K562 (cell line): ENCODE measurements at regions not wholly inside any gene's neighbourhood (a gene's known extent, or its start where the extent isn't known, plus 50 kb on each side); places are given as distances from the start of the nearest gene placed in this dataset.

Experiments used
- ATAC-seq: fragments of 200-7000 bp; cut with Tn5 transposase; 3 replicates; pipeline ENCODE4 v1.9.1; 2020; ENCODE audit warnings: moderate library complexity
- BruUV-seq: library from RNA; stranded (reverse); fragments of 400-500 nt; replicated peaks from 2 replicates; lab custom pipeline; 2021; lab: Mats Ljungman, UMichigan
- CTCF ChIA-PET: fragments of 300-600 bp; formaldehyde crosslinking; extraction: SDS; loops from one replicate; lab custom pipeline; 2021; ENCODE audit warnings: low intra/inter-chr PET ratio; lab: Yijun Ruan, JAX
- POLR2A ChIA-PET: fragments of 300-600, 350-650 bp; sonication (Branson Sonifier 250); formaldehyde crosslinking; extraction: SDS; loops from one replicate; lab custom pipeline; 2021; ENCODE audit warnings: antibody characterized with exemption, inconsistent platforms; lab: Yijun Ruan, JAX
- DNase-seq, 4 experiments: peaks; one replicate each; pipeline versions ENCODE4 v3.0.0 to v3.0.0-alpha.2; 2011 to 2018; ENCODE audit warnings: low spot score in 3 of 4, mixed read lengths in 3 of 4; ENCODE audit errors: extremely low read depth in 1 of 4
- FAIRE-seq: peaks from 2 replicates; lab custom pipeline; 2011; peaks lifted over from hg19 to GRCh38; lab: Jason Lieb, UNC
- H2AFZ ChIP-seq: 2 replicates; pipeline ENCODE4 v1.6.0; 2011; ENCODE audit warnings: low read depth, low read length, control low read depth, inconsistent platforms
- H3K27ac ChIP-seq: fragments of 200-600 bp; 3 replicates; pipeline ENCODE4 v1.8.0; 2011; ENCODE audit warnings: low read depth, mild to moderate bottlenecking, control low read depth, inconsistent platforms, low read length, moderate library complexity, mixed read lengths; ENCODE audit errors: extremely low read depth
- H3K27me3 ChIP-seq, 2 experiments: fragments of 300-600 bp in 1 of 2; 2 replicates in 1 of 2; 3 replicates in 1 of 2; pipeline versions ENCODE4 v1.6.0 to v1.8.0; 2011; ENCODE audit warnings: inconsistent platforms in 2 of 2, low read length in 2 of 2, mild to moderate bottlenecking in 1 of 2, mixed read lengths in 1 of 2, moderate library complexity in 1 of 2; ENCODE audit not compliant: control insufficient read depth in 2 of 2, insufficient read depth in 2 of 2
- H3K36me3 ChIP-seq: fragments of 300-600 bp; 3 replicates; pipeline ENCODE4 v1.8.0; 2011; ENCODE audit warnings: mild to moderate bottlenecking, low read length, inconsistent platforms; ENCODE audit not compliant: control insufficient read depth, insufficient read depth
- H3K4me1 ChIP-seq, 2 experiments: fragments of 200-600 bp in 1 of 2; replicated peaks in 1 of 2; 2 replicates in 1 of 2; 3 replicates in 1 of 2; pipeline versions ENCODE4 v1.5.1 to v1.8.0; 2011; ENCODE audit warnings: inconsistent platforms in 2 of 2, low read length in 2 of 2, mild to moderate bottlenecking in 1 of 2, mixed read lengths in 1 of 2, moderate library complexity in 1 of 2; ENCODE audit not compliant: control insufficient read depth in 2 of 2, insufficient read depth in 2 of 2
- H3K4me2 ChIP-seq: 2 replicates; pipeline ENCODE4 v1.6.1; 2011; ENCODE audit warnings: low read length, control low read depth, inconsistent platforms, mixed read lengths; ENCODE audit not compliant: insufficient read depth
- H3K4me3 ChIP-seq: fragments of 200-600 bp; sonication (generic), shearing (Covaris generic); 2 replicates; pipeline ENCODE4 v1.5.1; 2016; ENCODE audit warnings: control low read depth, inconsistent platforms
- H3K79me2 ChIP-seq: fragments of 200-600 bp; 3 replicates; pipeline ENCODE4 v1.8.0; 2011; ENCODE audit warnings: low read length, inconsistent platforms; ENCODE audit not compliant: control insufficient read depth, insufficient read depth
- H3K9ac ChIP-seq, 2 experiments: 2 replicates each; pipeline versions ENCODE4 v1.6.0 to v1.6.1; 2011; ENCODE audit warnings: low read depth in 2 of 2, low read length in 2 of 2, control low read depth in 1 of 2, inconsistent platforms in 1 of 2, mild to moderate bottlenecking in 1 of 2, mixed read lengths in 1 of 2; ENCODE audit not compliant: insufficient read depth in 1 of 2
- H3K9me1 ChIP-seq: one replicate; pipeline ENCODE4 v1.6.0; 2011; ENCODE audit warnings: inconsistent platforms, mild to moderate bottlenecking, low read length, moderate library complexity; ENCODE audit not compliant: control insufficient read depth, insufficient read depth
- H3K9me3 ChIP-seq: replicated peaks from 2 replicates; pipeline ENCODE4 v1.5.1; 2011; ENCODE audit warnings: low read depth, low read length, inconsistent platforms; ENCODE audit not compliant: control insufficient read depth, insufficient read depth
- H4K20me1 ChIP-seq: replicated peaks from 2 replicates; pipeline ENCODE4 v1.6.1; 2011; ENCODE audit warnings: low read length, inconsistent platforms, mixed read lengths; ENCODE audit not compliant: control insufficient read depth, insufficient read depth
- E2F6 ChIP-seq, 2 experiments: IDR thresholded peaks; 2 replicates each; pipeline ENCODE4 v1.6.1; 2011; ENCODE audit warnings: borderline replicate concordance in 1 of 2, control low read depth in 1 of 2, low read depth in 1 of 2, low read length in 1 of 2, mild to moderate bottlenecking in 1 of 2, mixed read lengths in 1 of 2, moderate library complexity in 1 of 2; ENCODE audit not compliant: insufficient read depth in 1 of 2, insufficient read length in 1 of 2, poor library complexity in 1 of 2, severe bottlenecking in 1 of 2; ENCODE audit errors: extremely low read depth in 1 of 2
- NR2C2 ChIP-seq, 2 experiments: fragments of 200-800 bp in 1 of 2; sonication (Bioruptor generic) in 1 of 2; sonication (generic) in 1 of 2; formaldehyde crosslinking in 1 of 2; IDR thresholded peaks; 2 replicates each; pipeline versions ENCODE4 v1.6.1 to v1.8.0; 2016 to 2022; ENCODE audit warnings: mild to moderate bottlenecking in 1 of 2, missing compliant biosample characterization in 1 of 2, missing genetic modification characterization in 1 of 2, missing genetic modification reagents in 1 of 2
- PML ChIP-seq: IDR thresholded peaks from 2 replicates; pipeline ENCODE4 v1.6.1; 2012; ENCODE audit warnings: low read length, inconsistent platforms
- PYGO2 ChIP-seq: fragments of 450-650 bp; IDR thresholded peaks from 2 replicates; pipeline ENCODE4 v1.6.1; 2016; ENCODE audit warnings: mild to moderate bottlenecking, missing genetic modification characterization, moderate library complexity, missing compliant biosample characterization
- RREB1 ChIP-seq: fragments of 250-450 bp; sonication (Bioruptor Pico); IDR thresholded peaks from 2 replicates; pipeline ENCODE4 v1.4.0; 2020
- SP1 ChIP-seq: sonication (generic); formaldehyde crosslinking; IDR thresholded peaks from 2 replicates; pipeline ENCODE4 v1.8.1; 2022; ENCODE audit warnings: mild to moderate bottlenecking, missing genetic modification reagents
- ZNF23 ChIP-seq: fragments of 250-450 bp; sonication (Bioruptor Pico); IDR thresholded peaks from 2 replicates; pipeline ENCODE4 v1.4.0; 2020; ENCODE audit warnings: mild to moderate bottlenecking
- WGBS: fragments of 100-300 bp; shearing (Covaris generic); methylation state at CpG from one replicate; pipeline ENCODE4 v1.1.6; 2016; ENCODE audit warnings: low coverage, mixed read lengths; ENCODE audit not compliant: insufficient coverage; ENCODE audit errors: missing lambda C conversion rate; 5-methylcytosine and 5-hydroxymethylcytosine counted together
- in situ Hi-C: fragments of 300-500 bp; cut with MboI; formaldehyde crosslinking; loops from 4 replicates; pipeline ENCODE4 v1.15.0; 2018; ENCODE audit warnings: inconsistent platforms, mixed read lengths
- intact Hi-C: fragments of 100-400 bp; cut with micrococcal nuclease; formaldehyde crosslinking; loops from 2 replicates; pipeline ENCODE4 v1.14.2; 2022

GRCh38 chr5:125053179-125053578 is 306.7 kb upstream of the ZNF608 start:
- ChIA-PET CTCF (no interaction called here), POLR2A (no interaction called here)
- no TSS peak for BruUV-seq
- in situ Hi-C loops, result no loop called here
- TF ChIP-seq PML (no peak), SP1 (CRISPR knock-in tag) (no peak), PYGO2 (tag) (no peak), E2F6 (IDR thresholded peaks at IDR 0.05; ENCODE audit: borderline replicate concordance in 1 of 2, extremely low read depth in 1 of 2, insufficient read depth in 1 of 2, insufficient read length in 1 of 2, low read depth in 1 of 2, low read length in 1 of 2, poor library complexity in 1 of 2, severe bottlenecking in 1 of 2) (no peak), RREB1 (CRISPR knock-in tag) (no peak), ZNF23 (no peak), NR2C2 (CRISPR knock-in tag; IDR thresholded peaks at IDR 0.05) (no peak), NR2C2 (tag; IDR thresholded peaks at IDR 0.05) (no peak)
- H3K9me3 ChIP-seq, result no peaks in the 10 kb centered on the region
- H3K4me3 ChIP-seq, result no peak overlapping the region
- no peak overlapping the region for H2AFZ ChIP-seq
- FAIRE-seq, result no peak
- no peaks in the 10 kb centered on the region for H3K27me3 ChIP-seq
- no peak overlapping the region for H3K4me2 ChIP-seq
- no peaks in the 10 kb centered on the region for H3K9me1 ChIP-seq
- no peaks in the 10 kb centered on the region for H3K4me1 ChIP-seq
- no peaks in the 10 kb centered on the region for H3K79me2 ChIP-seq
- ATAC-seq, result no peak
- H4K20me1 ChIP-seq, result no peaks in the 10 kb centered on the region
- intact Hi-C loops, result no loop called here
- H3K27ac ChIP-seq, result no peak overlapping the region
- WGBS, result 0% methylated on average over 1 of the region's 1 CpG
- H3K9ac ChIP-seq, result no peak overlapping the region
- no peak for DNase-seq
- H3K36me3 ChIP-seq, result no peaks in the 10 kb centered on the region
